Immature natural killer cell (primary cell): ENCODE measurements at regions not wholly inside any gene's neighbourhood (a gene's known extent, or its start where the extent isn't known, plus 50 kb on each side); places are given as distances from the start of the nearest gene placed in this dataset.

Experiments used
- DNase-seq, 3 donors: peaks; one replicate each; pipeline ENCODE4 v3.0.0; 2022; ENCODE audit warnings: mixed read lengths in 1 of 3
- H3K27ac Mint-ChIP-seq, 6 donors: one replicate each; pipeline ENCODE4 v1.8.0; 2020; ENCODE audit warnings: mixed read lengths in 6 of 6, mild to moderate bottlenecking in 5 of 6, inconsistent platforms in 4 of 6, moderate library complexity in 3 of 6
- H3K27me3 Mint-ChIP-seq, 3 donors: one replicate each; pipeline ENCODE4 v1.8.0; 2020 to 2021; ENCODE audit warnings: low read depth in 3 of 3, mild to moderate bottlenecking in 3 of 3, mixed read lengths in 3 of 3, moderate library complexity in 3 of 3, inconsistent platforms in 1 of 3
- H3K36me3 Mint-ChIP-seq, 3 donors: one replicate each; pipeline ENCODE4 v1.8.0; 2020; ENCODE audit warnings: mixed read lengths in 3 of 3, inconsistent platforms in 2 of 3, mild to moderate bottlenecking in 2 of 3
- H3K4me1 Mint-ChIP-seq, 2 donors: one replicate each; pipeline ENCODE4 v1.8.0; 2020; ENCODE audit warnings: inconsistent platforms in 2 of 2, mild to moderate bottlenecking in 2 of 2, mixed read lengths in 2 of 2, moderate library complexity in 1 of 2
- H3K4me3 Mint-ChIP-seq, 5 donors: one replicate each; pipeline ENCODE4 v1.8.0; 2020; ENCODE audit warnings: mild to moderate bottlenecking in 5 of 5, mixed read lengths in 5 of 5, inconsistent platforms in 3 of 5, moderate library complexity in 3 of 5
- H3K9me3 Mint-ChIP-seq, 6 donors: one replicate each; pipeline ENCODE4 v1.8.0; 2020; ENCODE audit warnings: mild to moderate bottlenecking in 6 of 6, mixed read lengths in 6 of 6, inconsistent platforms in 4 of 6, moderate library complexity in 3 of 6

- Mint-ChIP-seq H3K4me3 (no peak overlapping the region), H3K27ac (no peak overlapping the region), H3K36me3 (no peaks in the 10 kb centered on the region), H3K4me1 (no peaks in the 10 kb centered on the region), H3K9me3 (no peaks in the 10 kb centered on the region), H3K27me3 (peaks cover 1 to 5% (median 2%) of the 10 kb centered on the region in 3 donors)
- DNase-seq = no peak
Observed at GRCh38 chr22:47564158-47564450, 801.7 kb downstream of the TBC1D22A start.

- no peaks in the 10 kb centered on the region for H3K9me3 Mint-ChIP-seq
- H3K4me1 Mint-ChIP-seq = no peaks in the 10 kb centered on the region
- H3K4me3 Mint-ChIP-seq = no peak overlapping the region
- no peak overlapping the region for H3K27ac Mint-ChIP-seq
- peaks cover 0 to 5% (median 2%) of the 10 kb centered on the region in 3 donors for H3K27me3 Mint-ChIP-seq
- DNase-seq = no peak
- no peaks in the 10 kb centered on the region for H3K36me3 Mint-ChIP-seq
Observed at GRCh38 chr22:47563406-47564157, 801.1 kb downstream of the TBC1D22A start.

- Mint-ChIP-seq H3K27me3 (peaks cover 0 to 5% (median 2%) of the 10 kb centered on the region in 3 donors), H3K4me1 (no peaks in the 10 kb centered on the region), H3K27ac (no peak overlapping the region), H3K4me3 (no peak overlapping the region), H3K9me3 (no peaks in the 10 kb centered on the region), H3K36me3 (no peaks in the 10 kb centered on the region)
- DNase-seq = no peak
Observed at GRCh38 chr22:47561766-47562165, 799.3 kb downstream of the TBC1D22A start.

- Mint-ChIP-seq H3K4me3 (no peak overlapping the region), H3K36me3 (no peaks in the 10 kb centered on the region), H3K27me3 (peaks cover 0 to 5% (median 2%) of the 10 kb centered on the region in 3 donors), H3K27ac (no peak overlapping the region), H3K9me3 (no peaks in the 10 kb centered on the region), H3K4me1 (no peaks in the 10 kb centered on the region)
- no peak for DNase-seq
Observed at GRCh38 chr22:47561115-47561675, 798.7 kb downstream of the TBC1D22A start.

- H3K27ac Mint-ChIP-seq = no peak overlapping the region
- no peaks in the 10 kb centered on the region for H3K9me3 Mint-ChIP-seq
- H3K4me1 Mint-ChIP-seq = no peaks in the 10 kb centered on the region
- H3K27me3 Mint-ChIP-seq = peaks cover 0 to 5% (median 0%) of the 10 kb centered on the region in 3 donors
- no peak overlapping the region for H3K4me3 Mint-ChIP-seq
- DNase-seq = no peak
- H3K36me3 Mint-ChIP-seq = no peaks in the 10 kb centered on the region
Observed at GRCh38 chr22:47558828-47559700, 796.6 kb downstream of the TBC1D22A start.

GRCh38 chr22:47556473-47556872, 794.0 kb downstream of the TBC1D22A start:
- no peaks in the 10 kb centered on the region for H3K4me1 Mint-ChIP-seq
- H3K4me3 Mint-ChIP-seq = no peak overlapping the region
- no peaks in the 10 kb centered on the region for H3K36me3 Mint-ChIP-seq
- H3K27ac Mint-ChIP-seq = no peak overlapping the region
- DNase-seq = no peak
- no peaks in the 10 kb centered on the region for H3K9me3 Mint-ChIP-seq
- peaks cover 0 to 2% (median 2%) of the 10 kb centered on the region in 3 donors for H3K27me3 Mint-ChIP-seq

- Mint-ChIP-seq H3K27me3 (peaks cover 0 to 2% (median 0%) of the 10 kb centered on the region in 3 donors), H3K27ac (no peak overlapping the region), H3K36me3 (no peaks in the 10 kb centered on the region), H3K4me3 (no peak overlapping the region), H3K9me3 (no peaks in the 10 kb centered on the region), H3K4me1 (no peaks in the 10 kb centered on the region)
- no peak for DNase-seq
Observed at GRCh38 chr22:47553436-47553835, 791.0 kb downstream of the TBC1D22A start.

GRCh38 chr22:47552541-47553205, 790.2 kb downstream of the TBC1D22A start:
- no peaks in the 10 kb centered on the region for H3K4me1 Mint-ChIP-seq
- H3K27me3 Mint-ChIP-seq = peaks cover 0 to 2% (median 0%) of the 10 kb centered on the region in 3 donors
- DNase-seq = no peak
- H3K27ac Mint-ChIP-seq = no peak overlapping the region
- no peaks in the 10 kb centered on the region for H3K36me3 Mint-ChIP-seq
- H3K4me3 Mint-ChIP-seq = no peak overlapping the region
- no peaks in the 10 kb centered on the region for H3K9me3 Mint-ChIP-seq

GRCh38 chr22:47552024-47552423, 789.6 kb downstream of the TBC1D22A start:
- H3K4me1 Mint-ChIP-seq = no peaks in the 10 kb centered on the region
- H3K9me3 Mint-ChIP-seq = no peaks in the 10 kb centered on the region
- no peaks in the 10 kb centered on the region for H3K36me3 Mint-ChIP-seq
- peaks cover 0 to 2% (median 0%) of the 10 kb centered on the region in 3 donors for H3K27me3 Mint-ChIP-seq
- no peak overlapping the region for H3K4me3 Mint-ChIP-seq
- no peak overlapping the region for H3K27ac Mint-ChIP-seq
- no peak for DNase-seq

GRCh38 chr22:47551431-47551775, 789.0 kb downstream of the TBC1D22A start:
- DNase-seq = no peak
- H3K27ac Mint-ChIP-seq = no peak overlapping the region
- peaks cover 0 to 2% (median 0%) of the 10 kb centered on the region in 3 donors for H3K27me3 Mint-ChIP-seq
- H3K4me3 Mint-ChIP-seq = no peak overlapping the region
- no peaks in the 10 kb centered on the region for H3K36me3 Mint-ChIP-seq
- no peaks in the 10 kb centered on the region for H3K4me1 Mint-ChIP-seq
- no peaks in the 10 kb centered on the region for H3K9me3 Mint-ChIP-seq

- DNase-seq = no peak
- no peaks in the 10 kb centered on the region for H3K36me3 Mint-ChIP-seq
- no peaks in the 10 kb centered on the region for H3K4me1 Mint-ChIP-seq
- no peak overlapping the region for H3K4me3 Mint-ChIP-seq
- H3K27ac Mint-ChIP-seq = no peak overlapping the region
- H3K9me3 Mint-ChIP-seq = no peaks in the 10 kb centered on the region
- peaks cover 0 to 2% (median 2%) of the 10 kb centered on the region in 3 donors for H3K27me3 Mint-ChIP-seq
Observed at GRCh38 chr22:47550524-47551430, 788.3 kb downstream of the TBC1D22A start.

- DNase-seq = no peak
Observed at GRCh38 chr22:47549741-47550340, 787.4 kb downstream of the TBC1D22A start.

More at GRCh38 chr22:47549741-47550340, 787.4 kb downstream of the TBC1D22A start:
- H3K27ac Mint-ChIP-seq = no peak overlapping the region
- H3K4me3 Mint-ChIP-seq = no peak overlapping the region
- peaks cover 0 to 2% (median 2%) of the 10 kb centered on the region in 3 donors for H3K27me3 Mint-ChIP-seq
- H3K36me3 Mint-ChIP-seq = no peaks in the 10 kb centered on the region
- no peaks in the 10 kb centered on the region for H3K9me3 Mint-ChIP-seq
- no peaks in the 10 kb centered on the region for H3K4me1 Mint-ChIP-seq
